ENCODE measurements at regions not wholly inside any gene's neighbourhood (a gene's known extent, or its start where the extent isn't known, plus 50 kb on each side); places are given as distances from the start of the nearest gene placed in this dataset.
"Not testable (repeated sequence)": the region's sequence is repeated elsewhere in the genome, so short reads cannot be mapped to it uniquely, and the experiment has no call there.

GRCh38 chr3:194061421-194062030, 74.4 kb upstream of the HES1 start:
- H3K79me2 ChIP-seq: no peaks in the 10 kb centered on the region
- no peaks in the 10 kb centered on the region for H3K36me3 ChIP-seq (ENCODE audit: control insufficient read depth, insufficient read depth, low read length)
- no peak overlapping the region for H3K4me3 ChIP-seq (ENCODE audit: low read depth, low read length)
- H3K27ac ChIP-seq: no peak overlapping the region
- H3K4me2 ChIP-seq (ENCODE audit: low read length): no peak overlapping the region
- H3K27me3 ChIP-seq (ENCODE audit: control insufficient read depth, insufficient read depth, low read length): no peaks in the 10 kb centered on the region
- H3K9me3 ChIP-seq (ENCODE audit: control insufficient read depth, low read length): no peaks in the 10 kb centered on the region
- H3K9ac ChIP-seq: no peak overlapping the region
- no peaks in the 10 kb centered on the region for H3K4me1 ChIP-seq
- H2AFZ ChIP-seq: no peak overlapping the region
- TF ChIP-seq CTCF (IDR thresholded peaks at IDR 0.05): no peak

GRCh38 chr3:194062830-194063229, 73.1 kb upstream of the HES1 start:
- H3K27me3 ChIP-seq (ENCODE audit: control insufficient read depth, insufficient read depth, low read length): no peaks in the 10 kb centered on the region
- no peaks in the 10 kb centered on the region for H3K79me2 ChIP-seq
- no peak overlapping the region for H2AFZ ChIP-seq
- no peak overlapping the region for H3K9ac ChIP-seq
- no peaks in the 10 kb centered on the region for H3K36me3 ChIP-seq (ENCODE audit: control insufficient read depth, insufficient read depth, low read length)
- no peaks in the 10 kb centered on the region for H3K9me3 ChIP-seq (ENCODE audit: control insufficient read depth, low read length)
- no peak overlapping the region for H3K4me2 ChIP-seq (ENCODE audit: low read length)
- no peak overlapping the region for H3K27ac ChIP-seq
- no peak for TF ChIP-seq CTCF (IDR thresholded peaks at IDR 0.05)
- no peak overlapping the region for H3K4me3 ChIP-seq (ENCODE audit: low read depth, low read length)
- H3K4me1 ChIP-seq: no peaks in the 10 kb centered on the region

GRCh38 chr3:194064380-194065332, 71.3 kb upstream of the HES1 start:
- no peak overlapping the region for H2AFZ ChIP-seq
- H3K9me3 ChIP-seq (ENCODE audit: control insufficient read depth, low read length): no peaks in the 10 kb centered on the region
- no peak overlapping the region for H3K4me3 ChIP-seq (ENCODE audit: low read depth, low read length)
- H3K27me3 ChIP-seq (ENCODE audit: control insufficient read depth, insufficient read depth, low read length): no peaks in the 10 kb centered on the region
- H3K79me2 ChIP-seq: no peaks in the 10 kb centered on the region
- no peaks in the 10 kb centered on the region for H3K36me3 ChIP-seq (ENCODE audit: control insufficient read depth, insufficient read depth, low read length)
- no peak overlapping the region for H3K9ac ChIP-seq
- no peak overlapping the region for H3K27ac ChIP-seq
- no peaks in the 10 kb centered on the region for H3K4me1 ChIP-seq
- no peak overlapping the region for H3K4me2 ChIP-seq (ENCODE audit: low read length)
- no peak for TF ChIP-seq CTCF (IDR thresholded peaks at IDR 0.05)

- H2AFZ ChIP-seq; H3K9ac ChIP-seq; H3K36me3 ChIP-seq (ENCODE audit: control insufficient read depth, insufficient read depth, low read length); H3K4me2 ChIP-seq (ENCODE audit: low read length); H3K9me3 ChIP-seq (ENCODE audit: control insufficient read depth, low read length); H3K4me3 ChIP-seq (ENCODE audit: low read depth, low read length); H3K27ac ChIP-seq; H3K27me3 ChIP-seq (ENCODE audit: control insufficient read depth, insufficient read depth, low read length); H3K79me2 ChIP-seq: not testable (repeated sequence)
- peaks cover 11% of the 10 kb centered on the region for H3K4me1 ChIP-seq
These were observed 68.6 kb upstream of the HES1 start for GRCh38 chr3:194067327-194067726.

GRCh38 chr3:194067949-194068362, 68.0 kb upstream of the HES1 start:
- Histone ChIP-seq H2AFZ (no peak overlapping the region), H3K4me3 (ENCODE audit: low read depth, low read length) (no peak overlapping the region), H3K27ac (no peak overlapping the region), H3K36me3 (ENCODE audit: control insufficient read depth, insufficient read depth, low read length) (no peaks in the 10 kb centered on the region), H3K27me3 (ENCODE audit: control insufficient read depth, insufficient read depth, low read length) (no peaks in the 10 kb centered on the region), H3K4me2 (ENCODE audit: low read length) (no peak overlapping the region), H3K79me2 (no peaks in the 10 kb centered on the region), H3K9me3 (ENCODE audit: control insufficient read depth, low read length) (no peaks in the 10 kb centered on the region), H3K9ac (no peak overlapping the region), H3K4me1 (peaks cover 11% of the 10 kb centered on the region)
- no peak for TF ChIP-seq CTCF (IDR thresholded peaks at IDR 0.05)
